HepG2 (cell line): ENCODE measurements at regions not wholly inside any gene's neighbourhood (a gene's known extent, or its start where the extent isn't known, plus 50 kb on each side); places are given as distances from the start of the nearest gene placed in this dataset.

Experiments
- BCL3 ChIP-seq: sonication (generic); formaldehyde crosslinking; IDR thresholded peaks from 2 replicates; pipeline ENCODE4 v1.5.1; 2020; ENCODE audit warnings: mild to moderate bottlenecking, missing genetic modification reagents, moderate library complexity
- FOXA3 ChIP-seq: IDR thresholded peaks from 2 replicates; pipeline ENCODE4 v1.6.1; 2016; ENCODE audit warnings: missing genetic modification reagents, missing compliant biosample characterization
- MXI1 ChIP-seq: IDR thresholded peaks from 3 replicates; pipeline ENCODE4 v1.6.1; 2012; ENCODE audit warnings: low read depth, low read length, inconsistent platforms, borderline replicate concordance
- NR3C1 ChIP-seq: sonication (generic); formaldehyde crosslinking; IDR thresholded peaks from 2 replicates; pipeline ENCODE4 v1.4.0; 2020; ENCODE audit warnings: missing genetic modification reagents
- POLR2AphosphoS5 ChIP-seq: IDR thresholded peaks from 2 replicates; pipeline ENCODE4 v1.6.1; 2012; ENCODE audit warnings: low read depth, low read length
- RFX5 ChIP-seq: IDR thresholded peaks from 2 replicates; pipeline ENCODE4 v1.6.1; 2011; ENCODE audit warnings: low read depth, low read length, improper control_type of control experiment
- TCF12 ChIP-seq, 2 experiments: fragments of 450-650 bp in 1 of 2; sonication (generic) in 1 of 2; formaldehyde crosslinking in 1 of 2; IDR thresholded peaks; 2 replicates each; pipeline versions ENCODE4 v1.6.1 to v1.8.0; 2017 to 2022; ENCODE audit warnings: antibody characterized with exemption in 1 of 2, mild to moderate bottlenecking in 1 of 2, missing genetic modification reagents in 1 of 2, moderate library complexity in 1 of 2
- USF2 ChIP-seq, 2 experiments: sonication (generic) in 1 of 2; formaldehyde crosslinking in 1 of 2; IDR thresholded peaks; 2 replicates each; pipeline versions ENCODE4 v1.5.1 to v1.6.1; 2011 to 2020; ENCODE audit warnings: borderline replicate concordance in 1 of 2, low read depth in 1 of 2, low read length in 1 of 2, mild to moderate bottlenecking in 1 of 2, missing genetic modification reagents in 1 of 2, moderate library complexity in 1 of 2
- ZBTB21 ChIP-seq: sonication (generic); formaldehyde crosslinking; IDR thresholded peaks from 2 replicates; pipeline ENCODE4 v1.4.0; 2020; ENCODE audit warnings: missing genetic modification reagents
- ZNF24 ChIP-seq: fragments of 450-650 bp; IDR thresholded peaks from 2 replicates; pipeline ENCODE4 v1.6.1; 2017; ENCODE audit warnings: antibody characterized with exemption, mild to moderate bottlenecking
- ZNF879 ChIP-seq: sonication (generic); formaldehyde crosslinking; IDR thresholded peaks from 2 replicates; pipeline ENCODE4 v1.8.1; 2023; ENCODE audit warnings: missing genetic modification reagents

- TF ChIP-seq ZNF24 (no peak), NR3C1 (CRISPR knock-in tag) (no peak), BCL3 (CRISPR knock-in tag) (no peak), USF2 (IDR thresholded peaks at IDR 0.05; ENCODE audit: low read depth, low read length) (no peak), USF2 (CRISPR knock-in tag; IDR thresholded peaks at IDR 0.05; ENCODE audit: borderline replicate concordance) (no peak), TCF12 (IDR thresholded peaks at IDR 0.05) (no peak), TCF12 (CRISPR knock-in tag; IDR thresholded peaks at IDR 0.05) (no peak), ZNF879 (CRISPR knock-in tag) (no peak), RFX5 (no peak), ZBTB21 (no peak), MXI1 (no peak), POLR2AphosphoS5 (no peak), FOXA3 (CRISPR knock-in tag) (no peak)
These were observed 270.5 kb downstream of the FGFR2 start for GRCh38 chr10:121327727-121328126.
